NB4 (cell line): ENCODE measurements at regions not wholly inside any gene's neighbourhood (a gene's known extent, or its start where the extent isn't known, plus 50 kb on each side); places are given as distances from the start of the nearest gene placed in this dataset.

Experiments used
- MYC ChIP-seq: IDR thresholded peaks from 2 replicates; pipeline ENCODE4 v1.6.1; 2011; ENCODE audit warnings: low read depth, low read length
- POLR2A ChIP-seq: IDR thresholded peaks from 2 replicates; pipeline ENCODE4 v1.6.1; 2011; ENCODE audit warnings: mild to moderate bottlenecking; ENCODE audit not compliant: insufficient read length; ENCODE audit errors: extremely low read depth
- TF ChIP-seq, protein P1 (sequence below): IDR thresholded peaks from one replicate; pipeline ENCODE4 v1.5.1; 2012; ENCODE audit warnings: low read depth, low read length
- TF ChIP-seq, protein P2 (sequence below): IDR thresholded peaks from 2 replicates; pipeline ENCODE4 v1.6.1; 2011; ENCODE audit warnings: low read depth, low read length

GRCh38 chr3:127091376-127091775 is 101.6 kb upstream of the PRR23E start:
- TF ChIP-seq, protein P1, sequence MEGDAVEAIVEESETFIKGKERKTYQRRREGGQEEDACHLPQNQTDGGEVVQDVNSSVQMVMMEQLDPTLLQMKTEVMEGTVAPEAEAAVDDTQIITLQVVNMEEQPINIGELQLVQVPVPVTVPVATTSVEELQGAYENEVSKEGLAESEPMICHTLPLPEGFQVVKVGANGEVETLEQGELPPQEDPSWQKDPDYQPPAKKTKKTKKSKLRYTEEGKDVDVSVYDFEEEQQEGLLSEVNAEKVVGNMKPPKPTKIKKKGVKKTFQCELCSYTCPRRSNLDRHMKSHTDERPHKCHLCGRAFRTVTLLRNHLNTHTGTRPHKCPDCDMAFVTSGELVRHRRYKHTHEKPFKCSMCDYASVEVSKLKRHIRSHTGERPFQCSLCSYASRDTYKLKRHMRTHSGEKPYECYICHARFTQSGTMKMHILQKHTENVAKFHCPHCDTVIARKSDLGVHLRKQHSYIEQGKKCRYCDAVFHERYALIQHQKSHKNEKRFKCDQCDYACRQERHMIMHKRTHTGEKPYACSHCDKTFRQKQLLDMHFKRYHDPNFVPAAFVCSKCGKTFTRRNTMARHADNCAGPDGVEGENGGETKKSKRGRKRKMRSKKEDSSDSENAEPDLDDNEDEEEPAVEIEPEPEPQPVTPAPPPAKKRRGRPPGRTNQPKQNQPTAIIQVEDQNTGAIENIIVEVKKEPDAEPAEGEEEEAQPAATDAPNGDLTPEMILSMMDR = no peak
- TF ChIP-seq MYC = no peak
- no peak for TF ChIP-seq POLR2A
- TF ChIP-seq, protein P2, sequence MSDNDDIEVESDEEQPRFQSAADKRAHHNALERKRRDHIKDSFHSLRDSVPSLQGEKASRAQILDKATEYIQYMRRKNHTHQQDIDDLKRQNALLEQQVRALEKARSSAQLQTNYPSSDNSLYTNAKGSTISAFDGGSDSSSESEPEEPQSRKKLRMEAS = no peak
